ENCODE measurements at regions not wholly inside any gene's neighbourhood (a gene's known extent, or its start where the extent isn't known, plus 50 kb on each side); places are given as distances from the start of the nearest gene placed in this dataset.

DNA sequence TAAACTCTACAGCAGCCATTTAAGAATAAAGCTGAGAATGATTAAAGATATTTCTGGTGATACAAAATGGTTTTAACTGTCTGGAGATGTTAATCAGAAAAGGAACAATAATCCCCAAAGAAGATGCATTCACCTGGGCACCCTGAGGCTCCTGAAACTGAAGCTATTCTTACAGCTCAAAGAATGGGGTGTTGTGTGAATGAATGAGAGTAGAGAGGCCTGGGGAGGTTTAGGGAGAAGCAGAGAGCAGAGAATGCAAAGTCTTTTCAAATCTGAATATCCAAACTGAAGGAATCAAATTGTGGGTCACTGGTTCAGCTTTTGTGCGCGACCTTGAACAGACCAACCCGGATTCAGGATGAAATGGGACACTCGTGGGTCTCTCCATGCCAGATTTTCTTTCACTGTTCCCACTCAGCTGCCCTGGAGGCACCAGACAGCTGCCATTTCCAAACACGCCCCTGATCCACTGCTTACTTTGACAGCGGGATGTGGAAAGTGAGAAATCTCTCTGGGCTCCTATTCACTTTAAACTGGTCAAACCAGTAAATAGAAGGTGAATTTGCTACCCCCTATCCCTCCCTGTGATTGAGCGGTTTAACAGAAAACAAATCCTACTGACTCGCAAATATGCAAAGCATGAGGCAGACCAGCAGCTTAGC, 485.5 kb upstream of the THBS1 start:
- no peaks in the 10 kb centered on the region for H3K27me3 ChIP-seq (ENCODE audit: insufficient read depth, low read length)
- no peaks in the 10 kb centered on the region for H3K36me3 ChIP-seq (ENCODE audit: insufficient read depth, low read length)
- no peaks in the 10 kb centered on the region for H3K79me2 ChIP-seq (ENCODE audit: control insufficient read depth, insufficient read depth, low read length, unreplicated experiment)
- H2AFZ ChIP-seq (ENCODE audit: low read length, unreplicated experiment), result no peak overlapping the region
- no peak overlapping the region for H3K27ac ChIP-seq (ENCODE audit: low read depth, low read length)
- H3K4me1 ChIP-seq (ENCODE audit: control insufficient read depth, insufficient read depth, low read length, unreplicated experiment), result peaks cover 7% of the 10 kb centered on the region
- H3K4me3 ChIP-seq (ENCODE audit: low read depth, low read length), result no peak overlapping the region

DNA sequence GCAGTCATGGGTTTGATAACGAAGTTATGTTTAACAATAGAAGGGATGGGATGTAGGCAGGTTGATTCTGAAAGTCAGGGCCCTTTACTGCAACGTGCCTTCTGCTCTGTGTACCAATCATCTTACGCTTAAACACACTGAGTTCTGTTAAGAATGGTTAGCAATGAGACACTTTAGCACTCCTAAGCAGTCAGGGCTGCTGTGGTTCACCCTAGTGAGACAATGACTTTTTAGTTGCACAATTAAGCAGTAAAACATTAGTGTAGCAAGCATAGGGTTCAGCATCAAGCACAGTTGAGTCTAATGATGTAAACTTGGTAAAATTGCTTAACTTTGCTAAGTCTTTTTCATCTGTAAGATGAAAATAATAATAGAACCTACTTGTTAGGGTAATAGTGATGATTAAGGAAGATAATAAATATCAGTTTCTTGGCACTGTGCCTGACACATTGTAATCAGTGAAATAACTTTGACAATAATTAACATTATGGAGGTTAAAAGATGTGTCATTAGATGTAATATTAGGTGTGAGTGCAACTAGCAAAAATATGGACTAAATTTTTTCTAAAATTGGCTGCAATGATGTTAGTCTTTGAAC, 484.2 kb upstream of the THBS1 start:
- Histone ChIP-seq H3K4me1 (ENCODE audit: control insufficient read depth, insufficient read depth, low read length, unreplicated experiment) (peaks cover 7% of the 10 kb centered on the region), H2AFZ (ENCODE audit: low read length, unreplicated experiment) (no peak overlapping the region), H3K36me3 (ENCODE audit: insufficient read depth, low read length) (no peaks in the 10 kb centered on the region), H3K27me3 (ENCODE audit: insufficient read depth, low read length) (no peaks in the 10 kb centered on the region), H3K79me2 (ENCODE audit: control insufficient read depth, insufficient read depth, low read length, unreplicated experiment) (no peaks in the 10 kb centered on the region), H3K27ac (ENCODE audit: low read depth, low read length) (no peak overlapping the region), H3K4me3 (ENCODE audit: low read depth, low read length) (no peak overlapping the region)

DNA sequence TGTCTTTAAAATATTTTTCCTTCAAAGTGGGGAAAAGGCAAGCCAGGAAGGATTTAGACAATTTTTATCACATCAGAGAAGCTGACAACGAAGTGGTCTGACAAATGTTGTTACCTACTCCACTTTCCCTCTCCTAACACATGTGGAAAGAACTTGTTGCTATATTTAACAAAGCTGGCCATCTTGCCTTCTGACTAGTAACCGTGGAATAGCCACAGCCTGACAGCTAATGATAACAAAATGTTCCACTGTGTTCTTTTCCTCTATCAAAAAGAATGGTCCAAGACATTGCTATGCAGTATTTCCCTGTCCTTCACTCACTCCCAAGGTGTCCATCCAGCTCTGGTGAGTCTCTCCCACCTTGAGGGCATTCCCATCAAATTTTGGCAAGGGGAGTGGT, 481.4 kb upstream of the THBS1 start:
- H3K4me3 ChIP-seq (ENCODE audit: low read depth, low read length), result no peak overlapping the region
- no peak overlapping the region for H2AFZ ChIP-seq (ENCODE audit: low read length, unreplicated experiment)
- H3K4me1 ChIP-seq (ENCODE audit: control insufficient read depth, insufficient read depth, low read length, unreplicated experiment), result peaks cover 7% of the 10 kb centered on the region
- H3K79me2 ChIP-seq (ENCODE audit: control insufficient read depth, insufficient read depth, low read length, unreplicated experiment), result no peaks in the 10 kb centered on the region
- H3K27me3 ChIP-seq (ENCODE audit: insufficient read depth, low read length), result no peaks in the 10 kb centered on the region
- H3K36me3 ChIP-seq (ENCODE audit: insufficient read depth, low read length), result no peaks in the 10 kb centered on the region
- H3K27ac ChIP-seq (ENCODE audit: low read depth, low read length), result no peak overlapping the region

DNA sequence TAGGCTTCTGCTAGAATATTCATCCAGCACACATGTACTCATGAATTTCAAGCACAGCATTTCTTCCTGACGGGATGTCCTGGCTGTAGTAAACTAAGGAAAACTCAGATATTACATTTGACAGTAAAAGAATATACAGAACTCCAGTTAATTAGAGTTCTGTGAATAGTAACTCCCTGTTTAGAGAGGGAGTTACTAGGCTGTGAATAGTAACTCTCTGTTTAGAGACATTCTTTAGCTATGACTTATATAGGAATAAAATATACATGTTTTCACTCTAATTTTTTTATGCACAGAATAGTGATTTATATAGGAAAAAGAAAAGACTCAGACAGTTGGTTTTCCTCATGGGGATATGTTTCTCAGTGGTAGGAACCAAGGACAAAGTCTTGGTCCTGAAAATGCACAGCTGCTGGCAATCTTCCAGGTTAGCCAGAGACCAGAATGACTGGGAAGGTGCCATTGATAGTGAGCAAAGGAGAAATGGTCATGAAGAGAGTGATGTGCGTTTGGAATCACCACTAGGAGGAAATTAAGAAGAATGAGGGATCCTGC, 480.7 kb upstream of the THBS1 start:
- peaks cover 7% of the 10 kb centered on the region for H3K4me1 ChIP-seq (ENCODE audit: control insufficient read depth, insufficient read depth, low read length, unreplicated experiment)
- no peaks in the 10 kb centered on the region for H3K36me3 ChIP-seq (ENCODE audit: insufficient read depth, low read length)
- no peak overlapping the region for H3K27ac ChIP-seq (ENCODE audit: low read depth, low read length)
- no peaks in the 10 kb centered on the region for H3K27me3 ChIP-seq (ENCODE audit: insufficient read depth, low read length)
- H3K4me3 ChIP-seq (ENCODE audit: low read depth, low read length), result no peak overlapping the region
- no peaks in the 10 kb centered on the region for H3K79me2 ChIP-seq (ENCODE audit: control insufficient read depth, insufficient read depth, low read length, unreplicated experiment)
- H2AFZ ChIP-seq (ENCODE audit: low read length, unreplicated experiment), result no peak overlapping the region

DNA sequence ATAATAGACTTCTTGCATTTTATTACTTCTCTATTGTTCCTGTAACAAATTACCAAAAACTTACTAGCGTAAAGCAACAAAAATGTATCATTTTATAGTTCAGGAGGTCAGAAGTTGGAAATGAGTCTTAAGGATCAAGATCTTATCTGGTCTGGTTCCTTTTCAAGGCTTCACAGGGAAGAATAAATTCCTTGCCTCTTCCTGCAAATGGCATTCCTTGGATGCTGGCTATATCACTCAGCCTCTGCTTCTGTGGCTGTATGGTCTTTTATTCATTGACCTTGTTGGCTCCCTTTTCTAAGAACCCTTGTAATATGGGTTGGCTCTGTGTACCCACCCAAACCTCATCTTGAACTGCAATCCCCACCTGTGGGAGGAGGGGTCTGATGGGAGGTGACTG, 478.4 kb upstream of the THBS1 start:
- no peak overlapping the region for H3K4me3 ChIP-seq (ENCODE audit: low read depth, low read length)
- no peak overlapping the region for H3K27ac ChIP-seq (ENCODE audit: low read depth, low read length)
- no peaks in the 10 kb centered on the region for H3K27me3 ChIP-seq (ENCODE audit: insufficient read depth, low read length)
- no peak overlapping the region for H2AFZ ChIP-seq (ENCODE audit: low read length, unreplicated experiment)
- H3K36me3 ChIP-seq (ENCODE audit: insufficient read depth, low read length), result no peaks in the 10 kb centered on the region
- H3K79me2 ChIP-seq (ENCODE audit: control insufficient read depth, insufficient read depth, low read length, unreplicated experiment), result no peaks in the 10 kb centered on the region
- H3K4me1 ChIP-seq (ENCODE audit: control insufficient read depth, insufficient read depth, low read length, unreplicated experiment), result peaks cover 7% of the 10 kb centered on the region

DNA sequence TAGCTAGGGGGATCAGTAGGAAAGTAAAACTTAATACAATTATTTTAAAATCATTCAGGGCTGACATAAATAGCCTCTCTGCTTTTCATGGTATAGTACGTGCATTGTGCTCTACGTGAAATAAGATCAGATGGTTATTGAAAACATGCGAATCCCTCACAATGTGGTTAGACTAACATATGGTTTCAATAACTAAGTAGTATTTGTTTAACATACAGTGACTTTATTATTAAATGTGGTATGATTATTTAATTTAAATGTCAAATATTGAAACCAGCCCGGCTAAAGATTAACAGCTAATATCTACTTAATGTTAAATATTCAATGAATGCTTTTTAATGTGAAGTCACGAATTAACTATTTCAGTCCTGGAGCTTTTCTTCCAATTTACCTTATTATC, 473.9 kb upstream of the THBS1 start:
- H3K27ac ChIP-seq (ENCODE audit: low read depth, low read length), result no peak overlapping the region
- no peaks in the 10 kb centered on the region for H3K79me2 ChIP-seq (ENCODE audit: control insufficient read depth, insufficient read depth, low read length, unreplicated experiment)
- no peak overlapping the region for H3K4me3 ChIP-seq (ENCODE audit: low read depth, low read length)
- H2AFZ ChIP-seq (ENCODE audit: low read length, unreplicated experiment), result no peak overlapping the region
- H3K27me3 ChIP-seq (ENCODE audit: insufficient read depth, low read length), result no peaks in the 10 kb centered on the region
- H3K36me3 ChIP-seq (ENCODE audit: insufficient read depth, low read length), result no peaks in the 10 kb centered on the region
- H3K4me1 ChIP-seq (ENCODE audit: control insufficient read depth, insufficient read depth, low read length, unreplicated experiment), result no peaks in the 10 kb centered on the region

DNA sequence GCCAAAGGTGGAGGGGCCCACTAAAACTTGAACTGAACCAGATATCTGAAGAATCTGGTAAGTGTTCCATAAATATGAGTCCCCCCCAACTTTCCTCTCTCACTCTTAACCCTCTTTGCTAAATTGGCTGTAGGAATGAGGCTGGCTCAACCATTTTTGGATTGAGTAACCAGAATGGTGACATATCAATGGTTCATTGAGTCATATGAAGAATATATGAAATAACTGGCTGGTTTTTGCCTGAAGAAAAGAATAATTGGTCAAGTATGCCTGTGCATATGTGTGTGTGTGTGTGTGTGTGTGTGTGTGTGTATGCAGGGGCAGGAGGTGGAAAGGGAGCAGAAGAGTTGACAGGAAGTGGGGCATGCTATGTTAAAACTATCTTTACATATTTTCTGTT, 472.9 kb upstream of the THBS1 start:
- Histone ChIP-seq H3K36me3 (ENCODE audit: insufficient read depth, low read length) (no peaks in the 10 kb centered on the region), H3K4me3 (ENCODE audit: low read depth, low read length) (no peak overlapping the region), H3K4me1 (ENCODE audit: control insufficient read depth, insufficient read depth, low read length, unreplicated experiment) (no peaks in the 10 kb centered on the region), H3K27me3 (ENCODE audit: insufficient read depth, low read length) (no peaks in the 10 kb centered on the region), H3K27ac (ENCODE audit: low read depth, low read length) (no peak overlapping the region), H3K79me2 (ENCODE audit: control insufficient read depth, insufficient read depth, low read length, unreplicated experiment) (no peaks in the 10 kb centered on the region), H2AFZ (ENCODE audit: low read length, unreplicated experiment) (no peak overlapping the region)

DNA sequence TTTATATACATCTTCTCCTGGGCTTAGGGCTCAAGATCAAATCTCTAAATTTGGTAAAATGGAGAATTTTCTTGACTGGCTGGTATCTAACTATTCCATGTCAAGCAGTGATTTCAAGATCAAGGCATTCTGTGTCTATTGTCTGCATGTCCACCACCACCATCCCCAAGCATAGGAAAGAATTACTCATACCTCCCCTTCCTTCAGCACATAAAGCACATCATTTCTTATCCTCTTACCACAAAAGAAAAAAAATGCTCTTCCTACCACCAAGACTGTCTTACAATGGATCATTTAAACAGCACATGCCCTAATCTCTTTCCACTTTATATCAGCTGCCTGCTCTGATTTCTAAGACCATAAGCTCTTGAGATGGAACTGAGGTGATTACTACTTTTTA, 470.5 kb upstream of the THBS1 start:
- no peaks in the 10 kb centered on the region for H3K79me2 ChIP-seq (ENCODE audit: control insufficient read depth, insufficient read depth, low read length, unreplicated experiment)
- no peaks in the 10 kb centered on the region for H3K36me3 ChIP-seq (ENCODE audit: insufficient read depth, low read length)
- H2AFZ ChIP-seq (ENCODE audit: low read length, unreplicated experiment), result no peak overlapping the region
- no peaks in the 10 kb centered on the region for H3K4me1 ChIP-seq (ENCODE audit: control insufficient read depth, insufficient read depth, low read length, unreplicated experiment)
- H3K27me3 ChIP-seq (ENCODE audit: insufficient read depth, low read length), result no peaks in the 10 kb centered on the region
- no peak overlapping the region for H3K27ac ChIP-seq (ENCODE audit: low read depth, low read length)
- no peak overlapping the region for H3K4me3 ChIP-seq (ENCODE audit: low read depth, low read length)

DNA sequence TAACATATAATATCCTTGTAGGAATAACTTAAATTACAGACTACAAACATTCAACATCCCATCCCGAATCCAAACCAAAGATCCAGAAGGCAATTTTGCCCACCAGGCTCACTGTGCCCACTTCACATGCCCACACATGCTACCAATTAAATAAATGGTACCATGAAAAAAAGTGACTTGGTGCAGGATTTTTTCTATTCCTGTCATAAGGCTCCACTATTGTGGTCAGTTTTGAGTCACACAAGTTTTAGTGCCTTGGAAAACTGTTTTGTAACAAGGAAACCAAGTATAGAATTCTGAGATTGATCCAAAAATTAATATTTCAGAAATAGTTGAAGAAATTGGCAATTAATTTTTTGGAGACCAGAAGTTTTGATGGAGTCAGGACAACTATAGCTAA, 470.1 kb upstream of the THBS1 start:
- H2AFZ ChIP-seq (ENCODE audit: low read length, unreplicated experiment), result no peak overlapping the region
- H3K4me1 ChIP-seq (ENCODE audit: control insufficient read depth, insufficient read depth, low read length, unreplicated experiment), result no peaks in the 10 kb centered on the region
- H3K27ac ChIP-seq (ENCODE audit: low read depth, low read length), result no peak overlapping the region
- no peak overlapping the region for H3K4me3 ChIP-seq (ENCODE audit: low read depth, low read length)
- H3K36me3 ChIP-seq (ENCODE audit: insufficient read depth, low read length), result no peaks in the 10 kb centered on the region
- no peaks in the 10 kb centered on the region for H3K79me2 ChIP-seq (ENCODE audit: control insufficient read depth, insufficient read depth, low read length, unreplicated experiment)
- H3K27me3 ChIP-seq (ENCODE audit: insufficient read depth, low read length), result no peaks in the 10 kb centered on the region

DNA sequence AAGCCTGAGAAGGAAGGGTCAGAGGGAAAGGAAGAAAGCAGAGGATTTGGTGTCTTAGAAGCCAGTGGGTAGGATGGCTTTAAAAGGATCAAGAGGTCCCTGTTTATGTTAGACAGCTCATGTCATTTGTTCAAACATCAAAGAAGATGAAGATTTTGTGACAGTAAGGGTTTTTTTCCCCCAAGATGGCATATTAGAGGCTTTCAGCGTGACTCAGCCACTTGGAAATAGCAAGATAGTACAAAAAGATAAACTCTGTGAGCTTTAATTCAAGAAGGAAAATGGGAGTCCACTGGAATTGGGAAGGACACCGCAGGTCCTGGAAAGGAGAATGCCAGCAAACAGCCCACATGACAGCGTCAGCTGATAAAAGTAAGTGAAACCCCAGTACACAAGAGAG, 467.1 kb upstream of the THBS1 start:
- Histone ChIP-seq H2AFZ (ENCODE audit: low read length, unreplicated experiment) (no peak overlapping the region), H3K4me3 (ENCODE audit: low read depth, low read length) (no peak overlapping the region), H3K36me3 (ENCODE audit: insufficient read depth, low read length) (no peaks in the 10 kb centered on the region), H3K4me1 (ENCODE audit: control insufficient read depth, insufficient read depth, low read length, unreplicated experiment) (peaks cover 11% of the 10 kb centered on the region), H3K27me3 (ENCODE audit: insufficient read depth, low read length) (no peaks in the 10 kb centered on the region), H3K27ac (ENCODE audit: low read depth, low read length) (no peak overlapping the region), H3K79me2 (ENCODE audit: control insufficient read depth, insufficient read depth, low read length, unreplicated experiment) (no peaks in the 10 kb centered on the region)

DNA sequence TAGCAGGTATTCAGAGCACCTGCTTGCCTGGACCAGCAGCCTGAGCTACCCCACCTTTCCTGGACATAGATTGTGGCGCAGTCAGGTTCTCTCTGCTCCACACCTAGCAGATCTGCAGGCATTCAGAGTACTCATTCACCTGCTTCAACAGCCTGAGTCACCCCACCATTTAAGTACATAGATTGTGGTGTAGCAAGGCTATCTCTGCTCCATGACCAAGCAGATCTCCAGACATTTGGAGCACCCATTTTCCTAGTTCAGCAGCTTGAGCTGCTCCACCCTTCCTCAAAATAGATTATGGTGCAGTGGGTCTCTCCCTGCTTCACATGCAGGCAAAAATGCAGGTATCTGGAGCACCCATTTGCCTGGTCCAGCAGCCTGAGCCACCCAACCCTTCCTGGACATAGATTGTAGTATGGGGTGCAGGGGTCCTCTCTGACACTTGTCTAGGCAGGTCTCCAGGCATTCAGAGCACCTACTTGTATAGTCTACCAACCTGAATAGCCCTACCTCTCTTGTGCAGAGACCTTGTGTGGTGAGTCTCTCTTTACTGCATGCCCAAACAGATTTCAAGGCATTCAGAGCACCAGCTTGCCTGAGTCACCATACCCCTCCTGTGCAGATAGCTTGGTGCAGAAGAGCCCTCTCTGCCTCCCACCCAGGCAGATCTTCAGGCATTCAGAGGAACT, 466.0 kb upstream of the THBS1 start:
- Histone ChIP-seq H2AFZ (ENCODE audit: low read length, unreplicated experiment) (no peak overlapping the region), H3K4me3 (ENCODE audit: low read depth, low read length) (no peak overlapping the region), H3K36me3 (ENCODE audit: insufficient read depth, low read length) (no peaks in the 10 kb centered on the region), H3K27me3 (ENCODE audit: insufficient read depth, low read length) (no peaks in the 10 kb centered on the region), H3K4me1 (ENCODE audit: control insufficient read depth, insufficient read depth, low read length, unreplicated experiment) (peaks cover 16% of the 10 kb centered on the region), H3K27ac (ENCODE audit: low read depth, low read length) (no peak overlapping the region), H3K79me2 (ENCODE audit: control insufficient read depth, insufficient read depth, low read length, unreplicated experiment) (no peaks in the 10 kb centered on the region)

Data from ACC112 (cell line).